Neuronal stem cell (in vitro differentiated cells): ENCODE measurements at regions not wholly inside any gene's neighbourhood (a gene's known extent, or its start where the extent isn't known, plus 50 kb on each side); places are given as distances from the start of the nearest gene placed in this dataset.

Source experiments
- DNase-seq: peaks from one replicate; pipeline ENCODE4 v3.0.0-alpha.2; 2013; ENCODE audit warnings: low spot score
- H2AFZ ChIP-seq: one replicate; pipeline ENCODE4 v1.6.1; 2013; ENCODE audit warnings: mild to moderate bottlenecking, low read length, inconsistent platforms
- H2AK5ac ChIP-seq: 2 replicates; pipeline ENCODE4 v1.6.1; 2013; ENCODE audit warnings: low read depth, mild to moderate bottlenecking, inconsistent platforms, low read length, moderate library complexity, mixed read lengths
- H2BK120ac ChIP-seq: 2 replicates; pipeline ENCODE4 v1.6.1; 2013; ENCODE audit warnings: low read depth, mild to moderate bottlenecking, inconsistent platforms, low read length, moderate library complexity, mixed read lengths
- H2BK12ac ChIP-seq: one replicate; pipeline ENCODE4 v1.6.1; 2013; ENCODE audit warnings: low read length, inconsistent platforms
- H2BK15ac ChIP-seq: 2 replicates; pipeline ENCODE4 v1.6.1; 2013; ENCODE audit warnings: mild to moderate bottlenecking, low read length, inconsistent platforms, mixed read lengths
- H2BK5ac ChIP-seq: one replicate; pipeline ENCODE4 v1.6.1; 2013; ENCODE audit warnings: inconsistent platforms, mild to moderate bottlenecking, low read length, moderate library complexity
- H3K14ac ChIP-seq: one replicate; pipeline ENCODE4 v1.6.1; 2013; ENCODE audit warnings: low read length, inconsistent platforms
- H3K18ac ChIP-seq: 2 replicates; pipeline ENCODE4 v1.6.1; 2013; ENCODE audit warnings: low read length, inconsistent platforms
- H3K23ac ChIP-seq: 2 replicates; pipeline ENCODE4 v1.6.1; 2013; ENCODE audit warnings: low read depth, mild to moderate bottlenecking, mixed read lengths, low read length, inconsistent platforms; ENCODE audit not compliant: poor library complexity
- H3K27ac ChIP-seq: replicated peaks from 3 replicates; pipeline ENCODE4 v1.5.1; 2013; ENCODE audit warnings: low read length, inconsistent platforms
- H3K27me3 ChIP-seq, 3 experiments: 2 replicates each; pipeline ENCODE4 v1.6.1; 2013; ENCODE audit warnings: low read length in 3 of 3, mild to moderate bottlenecking in 2 of 3, inconsistent platforms in 1 of 3, low read depth in 1 of 3, mixed read lengths in 1 of 3, moderate library complexity in 1 of 3; ENCODE audit not compliant: control insufficient read depth in 3 of 3, insufficient read depth in 3 of 3
- H3K36me3 ChIP-seq, 2 donors: replicated peaks in 1 of 2; 2 replicates each; pipeline ENCODE4 v1.6.1; 2013; ENCODE audit warnings: low read length in 2 of 2; ENCODE audit not compliant: control insufficient read depth in 2 of 2, insufficient read depth in 2 of 2
- H3K4ac ChIP-seq: 2 replicates; pipeline ENCODE4 v1.6.1; 2013; ENCODE audit warnings: inconsistent platforms, mild to moderate bottlenecking, low read length, moderate library complexity
- H3K4me1 ChIP-seq, 2 donors: 1 replicate in 1 of 2; 2 replicates in 1 of 2; pipeline ENCODE4 v1.6.1; 2013; ENCODE audit warnings: low read length in 2 of 2, low read depth in 1 of 2; ENCODE audit not compliant: control insufficient read depth in 2 of 2, insufficient read depth in 1 of 2
- H3K4me2 ChIP-seq: one replicate; pipeline ENCODE4 v1.6.1; 2013; ENCODE audit warnings: mild to moderate bottlenecking, low read length, inconsistent platforms; ENCODE audit not compliant: insufficient read depth, poor library complexity, severe bottlenecking
- H3K4me3 ChIP-seq, 2 donors: 2 replicates each; pipeline ENCODE4 v1.5.1; 2013; ENCODE audit warnings: low read length in 2 of 2, mild to moderate bottlenecking in 2 of 2, inconsistent platforms in 1 of 2, moderate library complexity in 1 of 2
- H3K79me1 ChIP-seq: one replicate; pipeline ENCODE4 v1.6.1; 2013; ENCODE audit warnings: low read depth, mild to moderate bottlenecking, inconsistent platforms, low read length, moderate library complexity
- H3K9ac ChIP-seq: one replicate; pipeline ENCODE4 v1.6.1; 2013; ENCODE audit warnings: mild to moderate bottlenecking, low read depth, low read length, inconsistent platforms; ENCODE audit not compliant: poor library complexity
- H3K9me3 ChIP-seq, 2 donors: replicated peaks in 1 of 2; 2 replicates each; pipeline versions ENCODE3 to v1.6.1; 2013; ENCODE audit warnings: low read length in 2 of 2, mild to moderate bottlenecking in 2 of 2, inconsistent platforms in 1 of 2, low read depth in 1 of 2, mixed read lengths in 1 of 2, moderate library complexity in 1 of 2; ENCODE audit not compliant: control insufficient read depth in 2 of 2, insufficient read depth in 1 of 2
- H4K8ac ChIP-seq: one replicate; pipeline ENCODE4 v1.6.1; 2013; ENCODE audit warnings: low read depth, mild to moderate bottlenecking, inconsistent platforms, low read length, moderate library complexity
- H4K91ac ChIP-seq: one replicate; pipeline ENCODE4 v1.6.1; 2013; ENCODE audit warnings: low read length, low read depth, mild to moderate bottlenecking, inconsistent platforms; ENCODE audit not compliant: poor library complexity
- WGBS, 2 donors: extraction: QIAGEN DNeasy Blood & Tissue Kit; methylation state at CpG; one replicate each; pipeline ENCODE4 v1.1.7; 2013; ENCODE audit warnings: missing lambda C conversion rate in 2 of 2, mixed read lengths in 1 of 2; ENCODE audit not compliant: insufficient read length in 2 of 2, insufficient replicate concordance in 1 of 2; ENCODE audit errors: extremely low coverage in 2 of 2; 5-methylcytosine and 5-hydroxymethylcytosine counted together

DNA sequence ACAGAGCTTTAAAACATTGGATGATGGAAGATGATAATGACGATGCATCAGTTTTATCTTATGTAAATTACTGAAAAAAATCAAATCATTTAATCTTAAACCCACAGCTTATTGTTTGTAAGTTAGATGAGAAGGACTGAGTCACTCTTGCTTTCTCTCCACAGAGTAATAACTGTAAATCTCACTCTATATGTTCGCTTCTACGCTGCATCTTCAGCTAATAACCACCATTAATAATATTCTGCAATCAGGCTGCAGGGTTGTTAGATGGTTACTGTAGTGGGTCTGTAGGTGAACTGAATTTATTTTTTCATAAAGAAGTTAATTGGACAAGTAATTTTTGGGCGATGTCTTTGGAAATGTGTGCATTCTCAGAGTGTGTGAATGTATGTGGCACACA, 260.0 kb downstream of the FAT3 start:
- Histone ChIP-seq H3K4me1 (peaks cover 0 to 16% of the 10 kb centered on the region in 2 donors), H3K18ac (no peak overlapping the region), H3K4ac (no peak overlapping the region), H2BK12ac (no peak overlapping the region), H3K14ac (no peak overlapping the region), H2BK120ac (no peak overlapping the region), H3K4me2 (no peak overlapping the region), H4K91ac (no peak overlapping the region), H2AFZ (no peak overlapping the region), H2AK5ac (no peak overlapping the region), H3K36me3 (peaks cover 0 to 8% of the 10 kb centered on the region in 2 donors), H3K9ac (no peak overlapping the region), H3K79me1 (no peaks in the 10 kb centered on the region), H3K4me3 (no peak overlapping the region), H3K27me3 (no peaks in the 10 kb centered on the region), H3K27ac (no peak overlapping the region), H3K23ac (no peak overlapping the region), H2BK5ac (no peak overlapping the region), H2BK15ac (no peak overlapping the region), H4K8ac (no peak overlapping the region), H3K9me3 (peaks cover 0 to 2% of the 10 kb centered on the region in 2 donors)
- no peak for DNase-seq
- WGBS, 2 donors, result no CpG with 5 or more reads among the region's 4 CpGs

DNA sequence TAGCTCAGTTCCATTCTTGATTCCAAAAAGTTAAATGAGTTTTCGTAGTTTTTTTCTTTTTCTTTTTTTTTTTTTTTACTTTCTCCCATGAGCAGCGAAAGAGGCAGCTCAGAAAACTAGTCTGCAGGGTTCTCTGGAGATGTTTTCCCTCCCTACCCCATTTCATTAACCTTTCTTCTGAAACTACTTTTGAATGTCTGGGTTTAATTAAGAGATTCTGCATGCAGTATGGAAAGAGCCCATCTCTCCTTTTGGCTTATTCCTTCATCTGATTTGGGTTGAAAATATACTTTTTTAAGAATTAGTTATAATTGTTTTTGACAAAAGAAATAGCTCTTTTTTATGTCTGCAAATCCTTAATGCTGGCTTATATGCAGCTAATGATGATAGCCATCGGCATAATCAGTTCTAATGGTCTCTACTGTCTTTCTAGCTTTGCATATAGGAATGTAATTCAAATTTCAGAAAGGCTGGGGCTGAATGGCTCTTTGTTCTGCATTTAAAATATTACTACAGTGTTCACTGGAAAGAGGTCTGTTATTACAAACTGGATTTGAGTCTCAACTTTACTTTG, 265.3 kb downstream of the FAT3 start:
- Histone ChIP-seq H3K9me3 (no peaks in the 10 kb centered on the region), H2BK12ac (no peak overlapping the region), H2BK5ac (no peak overlapping the region), H2BK15ac (no peak overlapping the region), H3K4me3 (no peak overlapping the region), H4K91ac (no peak overlapping the region), H3K23ac (no peak overlapping the region), H3K27me3 (no peaks in the 10 kb centered on the region), H3K79me1 (no peaks in the 10 kb centered on the region), H3K9ac (no peak overlapping the region), H2AFZ (no peak overlapping the region), H2BK120ac (no peak overlapping the region), H3K18ac (no peak overlapping the region), H3K4ac (no peak overlapping the region), H3K4me1 (peaks cover 1 to 16% of the 10 kb centered on the region in 2 donors), H3K14ac (no peak overlapping the region), H4K8ac (no peak overlapping the region), H3K4me2 (no peak overlapping the region), H3K27ac (no peak overlapping the region), H3K36me3 (peaks cover 0 to 12% of the 10 kb centered on the region in 2 donors), H2AK5ac (no peak overlapping the region)
- WGBS, 2 donors, result no CpG with 5 or more reads among the region's 3 CpGs
- DNase-seq, result no peak

DNA sequence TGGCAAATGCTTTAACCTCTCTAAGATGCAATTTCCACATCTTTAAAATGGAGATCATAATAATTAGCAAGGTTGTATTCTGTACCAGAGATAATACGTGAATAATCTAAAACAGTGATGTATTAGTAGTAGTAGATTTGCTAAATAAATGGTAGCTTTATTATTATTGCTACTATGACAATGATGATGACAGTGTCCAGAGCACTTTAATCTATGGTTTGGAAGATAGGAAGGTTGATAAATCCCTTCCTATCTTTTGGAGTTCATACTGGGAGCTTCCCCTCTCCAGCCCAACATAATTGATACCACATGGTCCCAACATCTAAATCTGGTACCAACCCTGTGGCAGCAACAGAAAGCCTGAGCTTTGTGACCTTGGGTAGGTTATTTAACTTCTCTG, 267.8 kb downstream of the FAT3 start:
- Histone ChIP-seq H3K36me3 (peaks cover 0 to 15% of the 10 kb centered on the region in 2 donors), H4K8ac (no peak overlapping the region), H4K91ac (no peak overlapping the region), H3K23ac (no peak overlapping the region), H3K79me1 (no peaks in the 10 kb centered on the region), H2BK120ac (no peak overlapping the region), H2BK12ac (no peak overlapping the region), H3K27me3 (no peaks in the 10 kb centered on the region), H2BK5ac (no peak overlapping the region), H2AFZ (no peak overlapping the region), H3K18ac (no peak overlapping the region), H3K4me3 (no peak overlapping the region), H3K9ac (no peak overlapping the region), H3K14ac (no peak overlapping the region), H3K4me2 (no peak overlapping the region), H3K27ac (no peak overlapping the region), H3K4me1 (peaks cover 0 to 1% of the 10 kb centered on the region in 2 donors), H3K9me3 (no peaks in the 10 kb centered on the region), H3K4ac (no peak overlapping the region), H2BK15ac (no peak overlapping the region), H2AK5ac (no peak overlapping the region)
- WGBS, 2 donors, result no CpG with 5 or more reads among the region's 1 CpG
- DNase-seq, result no peak

DNA sequence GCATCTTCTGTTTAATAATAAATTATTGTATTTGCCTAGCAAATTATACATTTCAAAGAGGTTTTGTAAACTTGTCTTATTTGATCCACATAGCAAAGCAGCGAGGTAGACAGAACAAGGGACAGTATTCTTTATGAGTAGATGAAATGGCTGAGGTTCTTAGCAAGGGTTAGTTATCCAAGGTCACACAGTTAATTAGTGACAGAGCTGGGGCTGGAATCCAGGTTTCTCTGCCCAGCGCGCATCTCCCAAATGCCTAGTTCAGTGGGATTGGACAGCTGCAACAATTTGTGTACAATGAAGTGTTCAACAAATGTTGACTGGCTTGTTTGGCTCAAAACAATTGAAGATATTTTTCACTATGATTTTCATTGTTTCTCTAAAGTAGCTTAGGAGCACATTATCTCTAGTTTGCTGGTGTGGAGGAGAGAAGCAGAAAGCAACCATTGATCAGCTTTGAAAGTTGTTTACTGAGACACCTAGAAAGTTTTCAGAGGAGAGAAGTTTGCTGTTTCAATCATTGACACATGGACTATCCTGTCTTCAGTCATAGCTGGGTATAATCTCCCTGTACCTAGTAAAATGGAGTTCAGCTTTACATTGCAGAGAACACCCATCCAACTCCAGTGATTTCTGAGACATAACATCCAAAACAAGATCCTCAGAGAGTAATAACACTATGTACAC, 270.6 kb downstream of the FAT3 start:
- H2BK15ac ChIP-seq, result no peak overlapping the region
- no peaks in the 10 kb centered on the region for H3K9me3 ChIP-seq
- H2AK5ac ChIP-seq, result no peak overlapping the region
- DNase-seq, result no peak
- no peak overlapping the region for H3K4me2 ChIP-seq
- no CpG with 5 or more reads among the region's 3 CpGs for whole genome bisulfite sequencing, 2 donors
- H3K14ac ChIP-seq, result no peak overlapping the region
- no peak overlapping the region for H2BK120ac ChIP-seq
- no peak overlapping the region for H3K27ac ChIP-seq
- peaks cover 0 to 15% of the 10 kb centered on the region in 2 donors for H3K36me3 ChIP-seq
- H3K4ac ChIP-seq, result no peak overlapping the region
- H2BK5ac ChIP-seq, result no peak overlapping the region
- H4K8ac ChIP-seq, result no peak overlapping the region
- H3K4me1 ChIP-seq, result peaks cover 0 to 1% of the 10 kb centered on the region in 2 donors
- H3K9ac ChIP-seq, result no peak overlapping the region
- no peak overlapping the region for H4K91ac ChIP-seq
- no peaks in the 10 kb centered on the region for H3K27me3 ChIP-seq
- H3K23ac ChIP-seq, result no peak overlapping the region
- no peak overlapping the region for H3K18ac ChIP-seq
- H3K79me1 ChIP-seq, result no peaks in the 10 kb centered on the region
- H2BK12ac ChIP-seq, result no peak overlapping the region
- H3K4me3 ChIP-seq, result no peak overlapping the region
- no peak overlapping the region for H2AFZ ChIP-seq
